ENCODE measurements at regions not wholly inside any gene's neighbourhood (a gene's known extent, or its start where the extent isn't known, plus 50 kb on each side); places are given as distances from the start of the nearest gene placed in this dataset.

- CTCF ChIA-PET: no interaction called here
- H3K36me3 Mint-ChIP-seq (ENCODE audit: low read depth): no peaks in the 10 kb centered on the region
Measured at GRCh38 chr6:84623956-84624680, 140.3 kb downstream of the TBX18 start.

GRCh38 chr6:84618836-84619235 lies 145.6 kb downstream of the TBX18 start:
- Mint-ChIP-seq H3K4me3 (no peak overlapping the region), H3K36me3 (ENCODE audit: low read depth) (no peaks in the 10 kb centered on the region), H3K27me3 (no peaks in the 10 kb centered on the region), H3K9me3 (peaks cover 18% of the 10 kb centered on the region), H3K27ac (no peak overlapping the region), H3K4me1 (ENCODE audit: low read depth) (no peaks in the 10 kb centered on the region)
- DNase-seq: no peak
- no peak for TF ChIP-seq CTCF (IDR thresholded peaks at IDR 0.05)
- ChIA-PET CTCF (no interaction called here), POLR2A (no interaction called here)
- intact Hi-C loops (cut with DNase I, micrococcal nuclease): no loop called here
- H3K36me3 ChIP-seq (ENCODE audit: insufficient read depth, low read length): no peaks in the 10 kb centered on the region
- H3K9me3 ChIP-seq (ENCODE audit: control insufficient read depth in 1 of 2, insufficient read depth in 1 of 2, low read length in 2 of 2): no peaks in the 10 kb centered on the region
- no peak for ATAC-seq (ENCODE audit: poor library complexity)
- no peak overlapping the region for H3K4me3 ChIP-seq (ENCODE audit: low read length)
- no peaks in the 10 kb centered on the region for H3K27me3 ChIP-seq (ENCODE audit: control insufficient read depth in 1 of 2, insufficient read depth in 2 of 2, low read length in 2 of 2)
- H3K27ac ChIP-seq (ENCODE audit: low read depth in 1 of 2, low read length in 2 of 2): no peak overlapping the region
- no peaks in the 10 kb centered on the region for H3K4me1 ChIP-seq (ENCODE audit: insufficient read depth, low read length)

More at GRCh38 chr6:84623956-84624680, 140.3 kb downstream of the TBX18 start:
- Histone ChIP-seq H3K4me3 (ENCODE audit: low read length) (no peak overlapping the region), H3K27ac (ENCODE audit: low read depth in 1 of 2, low read length in 2 of 2) (no peak overlapping the region), H3K27me3 (ENCODE audit: control insufficient read depth in 1 of 2, insufficient read depth in 2 of 2, low read length in 2 of 2) (no peaks in the 10 kb centered on the region), H3K4me1 (ENCODE audit: insufficient read depth, low read length) (no peaks in the 10 kb centered on the region), H3K9me3 (ENCODE audit: control insufficient read depth in 1 of 2, insufficient read depth in 1 of 2, low read length in 2 of 2) (peaks cover 0 to 5% of the 10 kb centered on the region in 2 experiments), H3K36me3 (ENCODE audit: insufficient read depth, low read length) (no peaks in the 10 kb centered on the region)
- ATAC-seq (ENCODE audit: poor library complexity) (no peak), DNase-seq (no peak)
- Mint-ChIP-seq H3K4me3 (no peak overlapping the region), H3K27ac (no peak overlapping the region), H3K27me3 (no peaks in the 10 kb centered on the region), H3K9me3 (peaks cover 13% of the 10 kb centered on the region), H3K4me1 (ENCODE audit: low read depth) (no peaks in the 10 kb centered on the region)
- POLR2A ChIA-PET: no interaction called here
- no peak for TF ChIP-seq CTCF (IDR thresholded peaks at IDR 0.05)
- intact Hi-C loops (cut with DNase I, micrococcal nuclease): no loop called here

GRCh38 chr6:84618046-84618752 lies 146.2 kb downstream of the TBX18 start:
- no peaks in the 10 kb centered on the region for H3K4me1 ChIP-seq (ENCODE audit: insufficient read depth, low read length)
- no peak for TF ChIP-seq CTCF (IDR thresholded peaks at IDR 0.05)
- Mint-ChIP-seq H3K4me1 (ENCODE audit: low read depth) (no peaks in the 10 kb centered on the region), H3K36me3 (ENCODE audit: low read depth) (no peaks in the 10 kb centered on the region), H3K27me3 (no peaks in the 10 kb centered on the region), H3K27ac (no peak overlapping the region), H3K9me3 (peaks cover 18% of the 10 kb centered on the region), H3K4me3 (no peak overlapping the region)
- no peak overlapping the region for H3K27ac ChIP-seq (ENCODE audit: low read depth in 1 of 2, low read length in 2 of 2)
- ATAC-seq (ENCODE audit: poor library complexity) (no peak), DNase-seq (no peak)
- no peaks in the 10 kb centered on the region for H3K9me3 ChIP-seq (ENCODE audit: control insufficient read depth in 1 of 2, insufficient read depth in 1 of 2, low read length in 2 of 2)
- no peak overlapping the region for H3K4me3 ChIP-seq (ENCODE audit: low read length)
- H3K36me3 ChIP-seq (ENCODE audit: insufficient read depth, low read length): no peaks in the 10 kb centered on the region
- no peaks in the 10 kb centered on the region for H3K27me3 ChIP-seq (ENCODE audit: control insufficient read depth in 1 of 2, insufficient read depth in 2 of 2, low read length in 2 of 2)
- CTCF ChIA-PET: no interaction called here
- POLR2A ChIA-PET: no interaction called here
- intact Hi-C loops (cut with DNase I, micrococcal nuclease): no loop called here
